Fibroblast of skin of right biceps (primary cell): ENCODE measurements at regions not wholly inside any gene's neighbourhood (a gene's known extent, or its start where the extent isn't known, plus 50 kb on each side); places are given as distances from the start of the nearest gene placed in this dataset.

Experiments used
- DNase-seq: peaks from one replicate; pipeline ENCODE4 v3.0.0-alpha.2; 2013

DNA sequence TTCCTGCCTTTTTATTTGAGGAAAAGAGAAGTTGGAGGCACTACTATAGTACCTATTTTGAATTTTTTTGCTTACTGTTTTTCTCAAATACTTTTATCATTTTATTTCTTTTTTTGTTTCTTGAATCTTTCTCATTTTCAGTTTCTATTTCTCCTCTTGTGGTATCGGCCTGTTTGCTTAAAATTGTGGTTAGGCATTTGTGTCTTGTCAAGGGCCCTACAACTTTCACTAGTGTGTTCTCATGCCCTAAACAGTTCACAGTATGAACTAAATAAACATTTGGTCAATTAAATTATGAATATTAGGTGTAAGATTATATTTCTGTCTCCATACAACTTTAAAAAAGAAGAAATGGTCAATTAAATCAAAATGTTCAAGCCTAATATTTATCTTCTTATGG lies 613.5 kb downstream of the MBD2 start:
- DNase-seq: no peak

GRCh38 chr18:53606792-53607191 lies 617.7 kb downstream of the MBD2 start:
- no peak for DNase-seq

- no peak for DNase-seq
Measured at GRCh38 chr18:53605198-53605597, 619.3 kb downstream of the MBD2 start.

- no peak for DNase-seq
Measured at GRCh38 chr18:53603276-53603675, 621.2 kb downstream of the MBD2 start.

DNA sequence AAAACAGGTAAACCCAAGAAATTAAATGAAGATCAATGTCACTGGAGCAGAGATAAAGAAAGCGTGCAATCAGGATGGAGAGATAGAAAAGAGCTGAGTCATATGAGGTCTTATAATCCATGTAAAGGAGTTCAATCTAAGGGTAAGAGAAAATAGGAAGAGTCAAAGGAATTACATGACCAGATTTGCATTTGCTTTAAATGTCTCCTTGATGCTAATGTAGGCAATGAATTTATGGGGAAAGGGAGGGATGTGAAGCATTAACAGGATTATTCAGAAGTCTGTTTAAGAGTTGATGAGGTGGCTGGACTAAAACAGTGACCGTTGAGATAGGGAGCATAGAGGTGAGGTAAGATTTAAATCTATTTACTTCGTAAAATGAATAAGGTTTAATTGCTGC lies 623.1 kb downstream of the MBD2 start:
- DNase-seq: no peak

DNA sequence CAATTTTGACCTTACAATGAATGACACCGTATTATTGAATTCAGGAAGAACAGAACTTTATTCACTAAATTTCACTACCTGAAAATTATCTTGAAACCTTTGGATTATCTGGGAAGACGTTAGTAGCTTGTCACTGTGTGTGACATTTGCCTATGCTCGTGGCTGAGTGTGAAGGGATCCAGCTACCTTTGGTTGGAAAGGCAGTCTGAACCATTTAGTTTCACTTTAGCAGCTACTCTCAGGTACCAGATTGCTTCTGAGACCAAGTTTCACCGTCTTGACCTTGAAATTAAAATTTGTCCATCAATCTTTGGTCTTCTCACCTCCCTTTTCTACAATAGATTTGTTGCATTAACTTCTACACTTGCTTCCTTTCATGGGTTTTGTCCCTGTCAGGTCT lies 637.5 kb downstream of the MBD2 start:
- DNase-seq: no peak
